ENCODE measurements at regions not wholly inside any gene's neighbourhood (a gene's known extent, or its start where the extent isn't known, plus 50 kb on each side); places are given as distances from the start of the nearest gene placed in this dataset.
A peak's percentile ranks its signal among the peaks of the same experiment; 100 is the strongest.

GRCh38 chr14:101186544-101186943 lies 283.0 kb upstream of the RTL1 start:
- Mint-ChIP-seq H3K27ac (no peak overlapping the region), H3K36me3 (no peaks in the 10 kb centered on the region), H3K4me1 (no peaks in the 10 kb centered on the region), H3K4me3 (no peak overlapping the region), H3K9me3 (no peaks in the 10 kb centered on the region)
- DNase-seq (ENCODE audit: low spot score in 2 of 2) = no peak
- ATAC-seq = no peak

GRCh38 chr14:101186992-101187815 lies 283.7 kb upstream of the RTL1 start:
- ATAC-seq = no peak
- no peaks in the 10 kb centered on the region for H3K36me3 Mint-ChIP-seq
- no peaks in the 10 kb centered on the region for H3K9me3 Mint-ChIP-seq
- H3K4me1 Mint-ChIP-seq = no peaks in the 10 kb centered on the region
- DNase-seq (ENCODE audit: low spot score in 2 of 2) = no peak
- no peak overlapping the region for H3K27ac Mint-ChIP-seq
- H3K4me3 Mint-ChIP-seq = no peak overlapping the region

- Mint-ChIP-seq H3K4me3 (no peak overlapping the region), H3K27ac (no peak overlapping the region), H3K4me1 (no peaks in the 10 kb centered on the region), H3K9me3 (no peaks in the 10 kb centered on the region), H3K36me3 (no peaks in the 10 kb centered on the region)
- DNase-seq (ENCODE audit: low spot score in 2 of 2) (no peak), ATAC-seq (no peak)
Measured at GRCh38 chr14:101187816-101188570, 284.5 kb upstream of the RTL1 start.

GRCh38 chr14:101188571-101188915 lies 285.0 kb upstream of the RTL1 start:
- H3K9me3 Mint-ChIP-seq = no peaks in the 10 kb centered on the region
- H3K36me3 Mint-ChIP-seq = no peaks in the 10 kb centered on the region
- DNase-seq (ENCODE audit: low spot score in 2 of 2) (no peak), ATAC-seq (no peak)
- H3K4me3 Mint-ChIP-seq = no peak overlapping the region
- H3K4me1 Mint-ChIP-seq = no peaks in the 10 kb centered on the region
- no peak overlapping the region for H3K27ac Mint-ChIP-seq

GRCh38 chr14:101189266-101189665 lies 285.7 kb upstream of the RTL1 start:
- no peaks in the 10 kb centered on the region for H3K9me3 Mint-ChIP-seq
- H3K4me1 Mint-ChIP-seq = no peaks in the 10 kb centered on the region
- no peak overlapping the region for H3K27ac Mint-ChIP-seq
- DNase-seq (ENCODE audit: low spot score in 2 of 2) (no peak), ATAC-seq (no peak)
- no peaks in the 10 kb centered on the region for H3K36me3 Mint-ChIP-seq
- H3K4me3 Mint-ChIP-seq = no peak overlapping the region

- DNase-seq (ENCODE audit: low spot score in 2 of 2) (no peak), ATAC-seq (no peak)
- H3K4me1 Mint-ChIP-seq = no peaks in the 10 kb centered on the region
- H3K9me3 Mint-ChIP-seq = no peaks in the 10 kb centered on the region
- no peaks in the 10 kb centered on the region for H3K36me3 Mint-ChIP-seq
- no peak overlapping the region for H3K4me3 Mint-ChIP-seq
- no peak overlapping the region for H3K27ac Mint-ChIP-seq
Measured at GRCh38 chr14:101189962-101190560, 286.5 kb upstream of the RTL1 start.

GRCh38 chr14:101191101-101191720 lies 287.7 kb upstream of the RTL1 start:
- H3K4me3 Mint-ChIP-seq = no peak overlapping the region
- ATAC-seq = no peak

GRCh38 chr14:101191721-101192660 lies 288.5 kb upstream of the RTL1 start:
- DNase-seq (ENCODE audit: low spot score in 2 of 2) = no peak
- no peak overlapping the region for H3K4me3 Mint-ChIP-seq
- ATAC-seq = no peak
- no peak overlapping the region for H3K27ac Mint-ChIP-seq
- no peaks in the 10 kb centered on the region for H3K36me3 Mint-ChIP-seq
- no peaks in the 10 kb centered on the region for H3K4me1 Mint-ChIP-seq
- H3K9me3 Mint-ChIP-seq = no peaks in the 10 kb centered on the region

More at GRCh38 chr14:101191101-101191720, 287.7 kb upstream of the RTL1 start:
- DNase-seq (ENCODE audit: low spot score in 2 of 2) = no peak
- H3K27ac Mint-ChIP-seq = no peak overlapping the region
- H3K9me3 Mint-ChIP-seq = no peaks in the 10 kb centered on the region
- H3K36me3 Mint-ChIP-seq = no peaks in the 10 kb centered on the region
- no peaks in the 10 kb centered on the region for H3K4me1 Mint-ChIP-seq

- DNase-seq (ENCODE audit: low spot score in 2 of 2) (no peak), ATAC-seq (no peak)
- no peaks in the 10 kb centered on the region for H3K4me1 Mint-ChIP-seq
- no peak overlapping the region for H3K27ac Mint-ChIP-seq
- H3K36me3 Mint-ChIP-seq = no peaks in the 10 kb centered on the region
- no peaks in the 10 kb centered on the region for H3K9me3 Mint-ChIP-seq
- H3K4me3 Mint-ChIP-seq = no peak overlapping the region
Measured at GRCh38 chr14:101192661-101193000, 289.1 kb upstream of the RTL1 start.

GRCh38 chr14:101193106-101193844 lies 289.8 kb upstream of the RTL1 start:
- Mint-ChIP-seq H3K27ac (no peak overlapping the region), H3K4me3 (no peak overlapping the region), H3K36me3 (no peaks in the 10 kb centered on the region), H3K9me3 (no peaks in the 10 kb centered on the region), H3K4me1 (no peaks in the 10 kb centered on the region)
- no peak for DNase-seq (ENCODE audit: low spot score in 2 of 2)
- ATAC-seq = peak; percentile 9

GRCh38 chr14:101193845-101194372 lies 290.4 kb upstream of the RTL1 start:
- Mint-ChIP-seq H3K4me3 (no peak overlapping the region), H3K36me3 (no peaks in the 10 kb centered on the region), H3K4me1 (no peaks in the 10 kb centered on the region), H3K27ac (no peak overlapping the region), H3K9me3 (no peaks in the 10 kb centered on the region)
- DNase-seq (ENCODE audit: low spot score in 2 of 2) (no peak), ATAC-seq (no peak)

GRCh38 chr14:101194373-101195308 lies 291.1 kb upstream of the RTL1 start:
- H3K36me3 Mint-ChIP-seq = no peaks in the 10 kb centered on the region
- ATAC-seq (no peak), DNase-seq (ENCODE audit: low spot score in 2 of 2) (no peak)
- H3K4me1 Mint-ChIP-seq = no peaks in the 10 kb centered on the region
- no peak overlapping the region for H3K27ac Mint-ChIP-seq
- no peak overlapping the region for H3K4me3 Mint-ChIP-seq
- no peaks in the 10 kb centered on the region for H3K9me3 Mint-ChIP-seq

GRCh38 chr14:101195309-101195901 lies 291.9 kb upstream of the RTL1 start:
- Mint-ChIP-seq H3K4me1 (no peaks in the 10 kb centered on the region), H3K9me3 (no peaks in the 10 kb centered on the region), H3K36me3 (no peaks in the 10 kb centered on the region), H3K27ac (no peak overlapping the region), H3K4me3 (no peak overlapping the region)
- ATAC-seq (no peak), DNase-seq (ENCODE audit: low spot score in 2 of 2) (no peak)

Measured in stimulated activated effector memory CD8-positive, alpha-beta T cell treated with anti-CD3 and anti-CD28 coated beads, Interleukin-12 subunit alpha, Interleukin-12 subunit beta, amount 100 ng/mL, for 72 hours (primary cell).